Gastrocnemius medialis (tissue), 4 donors: ENCODE measurements at regions not wholly inside any gene's neighbourhood (a gene's known extent, or its start where the extent isn't known, plus 50 kb on each side); places are given as distances from the start of the nearest gene placed in this dataset.

Experiments used
- ATAC-seq, 2 donors: fragments of 150-250 bp; one replicate each; pipeline ENCODE4 v1.9.1; 2016
- DNase-seq, 2 donors: peaks; one replicate each; pipeline ENCODE4 v3.0.0-alpha.2; 2019
- H3K27ac ChIP-seq, 4 donors: fragments of 200-600 bp; sonication (generic); 1 replicate in 1 of 4; 2 replicates in 3 of 4; pipeline ENCODE4 v1.5.1; 2016 to 2018; ENCODE audit warnings: mild to moderate bottlenecking in 2 of 4, moderate library complexity in 1 of 4
- H3K27me3 ChIP-seq, 3 donors: fragments of 200-600 bp; sonication (generic) in 2 of 3; 1 replicate in 1 of 3; 2 replicates in 2 of 3; pipeline versions ENCODE4 v1.5.1 to v1.6.0; 2016 to 2019; ENCODE audit warnings: mild to moderate bottlenecking in 1 of 3, moderate library complexity in 1 of 3
- H3K36me3 ChIP-seq, 2 donors: fragments of 200-600 bp; sonication (generic) in 1 of 2; one replicate each; pipeline ENCODE4 v1.5.1; 2017 to 2018
- H3K4me1 ChIP-seq, 2 donors: fragments of 200-600 bp; sonication (generic) in 1 of 2; one replicate each; pipeline ENCODE4 v1.5.1; 2016 to 2017; ENCODE audit warnings: mild to moderate bottlenecking in 2 of 2
- H3K4me3 ChIP-seq, 4 donors: fragments of 200-600 bp; sonication (generic) in 3 of 4; 1 replicate in 1 of 4; 2 replicates in 3 of 4; pipeline ENCODE4 v1.5.1; 2016 to 2019; ENCODE audit warnings: mild to moderate bottlenecking in 2 of 4
- H3K9me3 ChIP-seq, 3 donors: fragments of 200-600 bp; sonication (generic) in 2 of 3; 1 replicate in 1 of 3; 2 replicates in 2 of 3; pipeline ENCODE4 v1.5.1; 2016 to 2019
- CTCF ChIP-seq, 5 experiments: fragments of 450-650 bp in 3 of 5; fragments of 200-600 bp in 2 of 5; sonication (generic) in 2 of 5; IDR thresholded peaks in 4 of 5; conservative IDR thresholded peaks in 1 of 5; 1 replicate in 4 of 5; 2 replicates in 1 of 5; pipeline ENCODE4 v1.5.1; 2016 to 2019; ENCODE audit warnings: antibody characterized with exemption in 5 of 5, mild to moderate bottlenecking in 3 of 5, moderate library complexity in 3 of 5
- POLR2A ChIP-seq, 2 donors: fragments of 450-650 bp; IDR thresholded peaks; one replicate each; pipeline ENCODE4 v1.6.1; 2017; ENCODE audit warnings: antibody characterized with exemption in 2 of 2, mild to moderate bottlenecking in 2 of 2, moderate library complexity in 2 of 2
- in situ Hi-C, 4 donors: fragments of 200-750 bp; cut with MboI; loops; one replicate each; pipeline versions ENCODE4 v1.15.0 to v1.8.0; 2017; ENCODE audit warnings: low sequenced_read_pairs in 4 of 4
- intact Hi-C: fragments of 100-400 bp; cut with DNase I; formaldehyde crosslinking; loops from one replicate; pipeline ENCODE4 v1.15.1; 2023; ENCODE audit warnings: low total_unique reads

GRCh38 chr14:66284346-66284745, 201.8 kb upstream of the CCDC196 start:
- Histone ChIP-seq H3K27me3 (no peaks in the 10 kb centered on the region), H3K9me3 (no peaks in the 10 kb centered on the region), H3K36me3 (no peaks in the 10 kb centered on the region), H3K4me3 (no peak overlapping the region), H3K4me1 (peaks cover 0 to 4% of the 10 kb centered on the region in 2 donors), H3K27ac (no peak overlapping the region)
- in situ Hi-C loops (no loop called here), intact Hi-C loops (no loop called here)
- DNase-seq (no peak), ATAC-seq (no peak)
- TF ChIP-seq CTCF (IDR thresholded peaks at IDR 0.05 in 4 of 5, conservative IDR thresholded peaks at IDR 0.05 in 1 of 5) (no peak), POLR2A (IDR thresholded peaks at IDR 0.05) (no peak)

- Histone ChIP-seq H3K27me3 (no peaks in the 10 kb centered on the region), H3K4me1 (no peaks in the 10 kb centered on the region), H3K27ac (no peak overlapping the region), H3K4me3 (no peak overlapping the region), H3K36me3 (no peaks in the 10 kb centered on the region), H3K9me3 (no peaks in the 10 kb centered on the region)
- in situ Hi-C loops = no loop called here
- DNase-seq (no peak), ATAC-seq (no peak)
- TF ChIP-seq POLR2A (IDR thresholded peaks at IDR 0.05) (no peak), CTCF (IDR thresholded peaks at IDR 0.05 in 4 of 5, conservative IDR thresholded peaks at IDR 0.05 in 1 of 5) (no peak)
- intact Hi-C loops = no loop called here
Observed at GRCh38 chr14:66288511-66288910, 197.7 kb upstream of the CCDC196 start.

GRCh38 chr14:66291756-66292155, 194.4 kb upstream of the CCDC196 start:
- H3K27ac ChIP-seq = no peak overlapping the region
- no peak for TF ChIP-seq POLR2A (IDR thresholded peaks at IDR 0.05)
- no peak for TF ChIP-seq CTCF (IDR thresholded peaks at IDR 0.05 in 4 of 5, conservative IDR thresholded peaks at IDR 0.05 in 1 of 5)
- no peaks in the 10 kb centered on the region for H3K36me3 ChIP-seq
- intact Hi-C loops = no loop called here
- H3K4me3 ChIP-seq = no peak overlapping the region
- in situ Hi-C loops = no loop called here
- ATAC-seq (no peak), DNase-seq (no peak)
- no peaks in the 10 kb centered on the region for H3K27me3 ChIP-seq
- H3K4me1 ChIP-seq = no peaks in the 10 kb centered on the region
- no peaks in the 10 kb centered on the region for H3K9me3 ChIP-seq

GRCh38 chr14:66293533-66294105, 192.6 kb upstream of the CCDC196 start:
- H3K27me3 ChIP-seq = no peaks in the 10 kb centered on the region
- TF ChIP-seq CTCF (IDR thresholded peaks at IDR 0.05 in 4 of 5, conservative IDR thresholded peaks at IDR 0.05 in 1 of 5) (no peak), POLR2A (IDR thresholded peaks at IDR 0.05) (no peak)
- no peak for DNase-seq
- no peaks in the 10 kb centered on the region for H3K36me3 ChIP-seq
- in situ Hi-C loops = no loop called here
- H3K4me3 ChIP-seq = no peak overlapping the region
- H3K27ac ChIP-seq = no peak overlapping the region
- no peaks in the 10 kb centered on the region for H3K9me3 ChIP-seq
- H3K4me1 ChIP-seq = no peaks in the 10 kb centered on the region
- no peak for ATAC-seq
- intact Hi-C loops = no loop called here

GRCh38 chr14:66295386-66295785, 190.8 kb upstream of the CCDC196 start:
- no peaks in the 10 kb centered on the region for H3K4me1 ChIP-seq
- ATAC-seq (no peak), DNase-seq (no peak)
- TF ChIP-seq POLR2A (IDR thresholded peaks at IDR 0.05) (no peak), CTCF (IDR thresholded peaks at IDR 0.05 in 4 of 5, conservative IDR thresholded peaks at IDR 0.05 in 1 of 5) (no peak)
- no peaks in the 10 kb centered on the region for H3K27me3 ChIP-seq
- H3K36me3 ChIP-seq = no peaks in the 10 kb centered on the region
- in situ Hi-C loops (no loop called here), intact Hi-C loops (no loop called here)
- no peaks in the 10 kb centered on the region for H3K9me3 ChIP-seq
- no peak overlapping the region for H3K27ac ChIP-seq
- no peak overlapping the region for H3K4me3 ChIP-seq
